ENCODE measurements at regions not wholly inside any gene's neighbourhood (a gene's known extent, or its start where the extent isn't known, plus 50 kb on each side); places are given as distances from the start of the nearest gene placed in this dataset.

DNA sequence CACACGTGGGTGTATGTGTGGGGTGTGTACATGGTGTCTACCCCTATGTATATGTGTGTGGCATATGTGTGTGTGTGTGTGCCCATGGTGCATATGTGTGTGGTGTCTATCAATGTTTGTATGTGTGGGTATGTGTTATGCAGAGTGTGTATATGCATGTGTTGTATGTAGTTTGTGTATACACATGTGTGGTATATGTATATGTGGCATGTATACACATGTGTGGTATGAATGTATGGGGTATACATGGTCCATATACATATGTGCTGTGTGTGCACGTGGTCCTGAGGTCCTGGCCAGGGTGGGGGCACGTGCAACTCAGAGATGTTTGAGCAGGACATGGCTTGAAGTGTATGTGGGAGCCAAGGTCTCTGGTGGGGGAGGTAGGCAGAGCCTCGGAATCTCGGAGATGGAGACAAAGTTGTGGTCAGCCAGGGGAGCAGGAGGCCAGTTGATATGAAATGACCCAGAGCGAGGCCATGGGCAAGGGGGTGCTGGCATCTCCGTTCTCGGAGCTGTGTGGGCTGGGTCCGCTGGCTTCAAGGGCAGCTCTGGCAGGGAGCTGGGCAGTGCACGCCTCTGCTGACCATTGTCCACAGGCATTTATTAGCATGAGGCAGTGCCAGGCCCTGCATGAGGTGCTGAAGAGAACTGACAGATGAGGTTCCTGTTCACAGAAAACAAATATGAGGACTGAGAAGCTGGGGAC is 276.2 kb upstream of the CHD6 start:
- peaks cover 3% of the 10 kb centered on the region for H3K27me3 Mint-ChIP-seq (ENCODE audit: low read depth, poor library complexity)
- peaks cover 3% of the 10 kb centered on the region for H3K9me3 Mint-ChIP-seq
- peaks cover 15% of the 10 kb centered on the region for H3K4me1 Mint-ChIP-seq
- H3K36me3 Mint-ChIP-seq (ENCODE audit: low read depth) = no peaks in the 10 kb centered on the region
- H3K27ac Mint-ChIP-seq = no peak overlapping the region
- no peak overlapping the region for H3K4me3 Mint-ChIP-seq
- TF ChIP-seq, protein P1, sequence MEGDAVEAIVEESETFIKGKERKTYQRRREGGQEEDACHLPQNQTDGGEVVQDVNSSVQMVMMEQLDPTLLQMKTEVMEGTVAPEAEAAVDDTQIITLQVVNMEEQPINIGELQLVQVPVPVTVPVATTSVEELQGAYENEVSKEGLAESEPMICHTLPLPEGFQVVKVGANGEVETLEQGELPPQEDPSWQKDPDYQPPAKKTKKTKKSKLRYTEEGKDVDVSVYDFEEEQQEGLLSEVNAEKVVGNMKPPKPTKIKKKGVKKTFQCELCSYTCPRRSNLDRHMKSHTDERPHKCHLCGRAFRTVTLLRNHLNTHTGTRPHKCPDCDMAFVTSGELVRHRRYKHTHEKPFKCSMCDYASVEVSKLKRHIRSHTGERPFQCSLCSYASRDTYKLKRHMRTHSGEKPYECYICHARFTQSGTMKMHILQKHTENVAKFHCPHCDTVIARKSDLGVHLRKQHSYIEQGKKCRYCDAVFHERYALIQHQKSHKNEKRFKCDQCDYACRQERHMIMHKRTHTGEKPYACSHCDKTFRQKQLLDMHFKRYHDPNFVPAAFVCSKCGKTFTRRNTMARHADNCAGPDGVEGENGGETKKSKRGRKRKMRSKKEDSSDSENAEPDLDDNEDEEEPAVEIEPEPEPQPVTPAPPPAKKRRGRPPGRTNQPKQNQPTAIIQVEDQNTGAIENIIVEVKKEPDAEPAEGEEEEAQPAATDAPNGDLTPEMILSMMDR (IDR thresholded peaks at IDR 0.05) = no peak
- no peak for DNase-seq

DNA sequence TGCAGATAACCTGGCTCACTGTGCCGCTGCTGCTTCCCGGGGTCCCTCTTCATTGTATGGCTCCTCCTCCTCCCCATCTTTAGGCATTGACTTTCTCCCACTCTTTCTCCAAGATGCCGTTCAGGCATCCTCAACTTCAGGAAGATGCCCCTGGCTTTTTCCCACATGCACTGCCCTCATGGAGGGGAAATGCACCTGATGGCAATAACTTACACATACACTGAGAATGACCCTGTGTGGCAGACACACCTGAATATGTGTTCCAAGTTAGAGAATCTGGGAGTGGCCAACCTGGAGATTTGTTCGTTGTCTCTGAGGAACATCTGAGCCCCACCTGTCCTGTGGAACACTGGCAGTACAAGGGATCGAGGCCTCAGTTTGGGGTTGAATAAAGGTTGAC is 273.9 kb upstream of the CHD6 start:
- no peak overlapping the region for H3K27ac Mint-ChIP-seq
- no peak for DNase-seq
- H3K9me3 Mint-ChIP-seq = peaks cover 6% of the 10 kb centered on the region
- H3K36me3 Mint-ChIP-seq (ENCODE audit: low read depth) = no peaks in the 10 kb centered on the region
- H3K4me1 Mint-ChIP-seq = peaks cover 33% of the 10 kb centered on the region
- H3K27me3 Mint-ChIP-seq (ENCODE audit: low read depth, poor library complexity) = peaks cover 3% of the 10 kb centered on the region
- no peak overlapping the region for H3K4me3 Mint-ChIP-seq
- TF ChIP-seq, protein P1 (IDR thresholded peaks at IDR 0.05) = no peak

DNA sequence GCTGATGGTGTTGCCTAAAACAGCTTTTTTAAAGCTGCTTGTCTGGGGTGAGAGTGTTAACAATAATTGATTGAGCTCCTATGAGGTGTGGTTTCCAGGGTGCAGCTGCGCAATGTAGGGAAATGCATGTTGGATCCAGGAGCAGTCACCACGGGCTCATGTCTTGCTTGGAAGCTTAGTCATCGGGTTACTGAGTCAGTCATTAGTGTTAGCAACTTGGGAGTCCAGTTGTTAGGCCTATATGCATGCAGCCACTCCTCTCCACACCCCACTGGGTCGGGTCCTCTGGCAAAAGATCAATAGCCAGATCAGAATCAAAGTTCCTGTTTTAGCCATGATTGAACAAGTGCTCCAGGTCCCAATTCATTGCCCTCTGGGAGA is 271.7 kb upstream of the CHD6 start:
- H3K36me3 Mint-ChIP-seq (ENCODE audit: low read depth) = no peaks in the 10 kb centered on the region
- TF ChIP-seq, protein P1 (IDR thresholded peaks at IDR 0.05) = no peak
- no peak for DNase-seq
- no peak overlapping the region for H3K4me3 Mint-ChIP-seq
- peaks cover 3% of the 10 kb centered on the region for H3K27me3 Mint-ChIP-seq (ENCODE audit: low read depth, poor library complexity)
- peaks cover 6% of the 10 kb centered on the region for H3K9me3 Mint-ChIP-seq
- H3K4me1 Mint-ChIP-seq = peaks cover 33% of the 10 kb centered on the region
- H3K27ac Mint-ChIP-seq = peak overlapping the region; percentile 25

DNA sequence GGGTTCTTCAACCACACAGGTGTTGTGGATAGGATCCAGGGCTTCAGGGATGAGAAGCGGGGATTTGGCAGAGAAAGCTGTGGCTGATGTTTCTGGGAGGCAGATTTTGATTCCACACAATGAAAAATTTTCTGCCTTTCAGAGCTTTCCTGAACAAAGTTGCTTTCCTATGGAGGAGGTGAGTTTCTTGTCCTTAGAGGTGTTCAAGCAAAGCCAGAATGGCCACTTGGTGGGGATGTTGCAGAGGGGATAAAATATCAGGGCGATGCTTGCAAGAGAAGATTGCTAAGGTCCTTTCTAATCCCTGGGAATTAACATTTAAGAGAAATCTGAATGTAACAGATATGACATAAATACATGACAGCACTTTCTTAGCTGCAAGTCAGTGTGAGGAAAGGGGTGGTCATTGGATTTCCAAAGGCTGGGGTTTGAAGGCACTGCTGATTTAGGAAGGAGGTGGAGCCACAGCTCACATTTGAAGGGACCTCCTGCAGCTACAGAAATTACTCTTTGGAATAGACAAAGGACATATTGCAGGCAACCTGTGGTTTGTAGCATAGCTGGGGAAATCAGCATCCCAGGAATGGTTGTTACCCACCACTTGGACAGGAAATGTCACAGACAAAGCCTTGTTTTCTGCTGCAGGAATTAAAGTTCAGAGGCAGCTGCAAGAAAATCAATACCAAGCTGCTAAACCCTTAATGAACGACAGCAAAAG is 271.1 kb upstream of the CHD6 start:
- peak overlapping the region; percentile 61 for H3K27ac Mint-ChIP-seq
- peaks cover 3% of the 10 kb centered on the region for H3K27me3 Mint-ChIP-seq (ENCODE audit: low read depth, poor library complexity)
- TF ChIP-seq, protein P1 (IDR thresholded peaks at IDR 0.05) = no peak
- no peak overlapping the region for H3K4me3 Mint-ChIP-seq
- H3K4me1 Mint-ChIP-seq = peaks cover 33% of the 10 kb centered on the region
- no peaks in the 10 kb centered on the region for H3K36me3 Mint-ChIP-seq (ENCODE audit: low read depth)
- DNase-seq = no peak
- H3K9me3 Mint-ChIP-seq = peaks cover 6% of the 10 kb centered on the region

DNA sequence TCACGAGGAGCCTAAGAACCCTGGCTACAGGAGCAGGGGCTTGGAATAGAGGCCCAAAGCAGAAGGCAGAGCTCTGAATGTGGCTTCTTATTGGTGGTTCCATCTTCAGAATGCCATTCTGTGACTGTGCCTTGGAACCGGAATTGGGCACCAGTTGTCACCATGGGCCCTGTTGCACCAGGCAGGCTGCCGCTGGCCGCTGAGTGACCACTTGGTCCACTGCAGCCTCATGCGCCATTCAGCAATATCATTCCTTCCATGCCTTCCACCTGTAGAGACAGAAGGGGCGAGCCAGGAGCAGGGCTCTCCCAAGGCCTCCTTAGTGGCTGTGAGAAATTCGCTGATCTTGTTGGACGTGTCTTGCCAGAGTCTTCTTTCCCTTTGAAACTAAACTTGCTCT is 270.3 kb upstream of the CHD6 start:
- Mint-ChIP-seq H3K36me3 (ENCODE audit: low read depth) (no peaks in the 10 kb centered on the region), H3K4me1 (peaks cover 33% of the 10 kb centered on the region), H3K4me3 (no peak overlapping the region), H3K27ac (no peak overlapping the region), H3K27me3 (ENCODE audit: low read depth, poor library complexity) (peaks cover 2% of the 10 kb centered on the region), H3K9me3 (peaks cover 6% of the 10 kb centered on the region)
- TF ChIP-seq, protein P1 (IDR thresholded peaks at IDR 0.05) = no peak
- no peak for DNase-seq
